Erythroblast (primary cell): ENCODE measurements at regions not wholly inside any gene's neighbourhood (a gene's known extent, or its start where the extent isn't known, plus 50 kb on each side); places are given as distances from the start of the nearest gene placed in this dataset.

Experiments
- GATA1 ChIP-seq: IDR thresholded peaks from 2 replicates; pipeline ENCODE4 v1.6.1; 2011; ENCODE audit warnings: low read depth, mild to moderate bottlenecking, control low read depth, low read length, moderate library complexity
- POLR2A ChIP-seq: IDR thresholded peaks from 2 replicates; pipeline ENCODE4 v1.6.1; 2011; ENCODE audit warnings: mild to moderate bottlenecking, low read length

- TF ChIP-seq POLR2A (no peak), GATA1 (no peak)
These were observed 74.9 kb upstream of the HTR4 start for GRCh38 chr5:148729182-148729581.
